Gastroesophageal sphincter (tissue), 4 donors: ENCODE measurements at regions not wholly inside any gene's neighbourhood (a gene's known extent, or its start where the extent isn't known, plus 50 kb on each side); places are given as distances from the start of the nearest gene placed in this dataset.
"Not testable (repeated sequence)": the region's sequence is repeated elsewhere in the genome, so short reads cannot be mapped to it uniquely, and the experiment has no call there.

Source experiments
- ATAC-seq: fragments of 150-250 bp; one replicate; pipeline ENCODE4 v1.9.1; 2016; ENCODE audit warnings: mild to moderate bottlenecking, moderate library complexity
- H3K27ac ChIP-seq, 4 donors: fragments of 200-600 bp; sonication (generic) in 3 of 4; 1 replicate in 3 of 4; 2 replicates in 1 of 4; pipeline ENCODE4 v1.5.1; 2016 to 2019
- H3K27me3 ChIP-seq: fragments of 200-600 bp; sonication (generic); one replicate; pipeline ENCODE4 v1.5.1; 2019
- H3K36me3 ChIP-seq, 2 donors: fragments of 200-600 bp; sonication (generic); one replicate each; pipeline ENCODE4 v1.5.1; 2019; ENCODE audit warnings: control low read depth in 1 of 2
- H3K4me1 ChIP-seq, 3 donors: fragments of 200-600 bp; sonication (generic); 1 replicate in 2 of 3; 2 replicates in 1 of 3; pipeline ENCODE4 v1.5.1; 2016 to 2019; ENCODE audit warnings: control low read depth in 2 of 3
- H3K4me3 ChIP-seq, 2 donors: fragments of 200-600 bp; sonication (generic); one replicate each; pipeline ENCODE4 v1.5.1; 2019; ENCODE audit warnings: mild to moderate bottlenecking in 1 of 2, moderate library complexity in 1 of 2
- H3K9me3 ChIP-seq, 3 donors: fragments of 200-600 bp; sonication (generic); one replicate each; pipeline ENCODE4 v1.5.1; 2017 to 2019; ENCODE audit warnings: control low read depth in 2 of 3
- EP300 ChIP-seq: sonication (generic); formaldehyde crosslinking; IDR thresholded peaks from one replicate; pipeline ENCODE4 v1.6.1; 2017; ENCODE audit warnings: antibody characterized with exemption, mild to moderate bottlenecking
- POLR2A ChIP-seq, 2 donors: fragments of 450-650 bp; IDR thresholded peaks; one replicate each; pipeline ENCODE4 v1.6.1; 2017; ENCODE audit warnings: antibody characterized with exemption in 2 of 2, mild to moderate bottlenecking in 2 of 2, moderate library complexity in 1 of 2
- POLR2AphosphoS5 ChIP-seq: sonication (generic); formaldehyde crosslinking; IDR thresholded peaks from one replicate; pipeline ENCODE4 v1.6.1; 2017; ENCODE audit warnings: antibody characterized with exemption
- WGBS, 2 donors: methylation state at CpG; one replicate each; pipeline ENCODE4 v1.1.5; 2018; ENCODE audit warnings: low coverage in 1 of 2; 5-methylcytosine and 5-hydroxymethylcytosine counted together
- small RNA-seq, 4 donors: library from RNA; depleted of rRNA; stranded (forward); fragments of <200 nt; gene quantifications; one replicate each; pipeline ENCODE3, GENCODE V24; 2016
- TF ChIP-seq, protein P1 (sequence below), 4 experiments: fragments of 200-600 bp in 2 of 4; fragments of 450-650 bp in 2 of 4; sonication (generic) in 1 of 4; IDR thresholded peaks; one replicate each; pipeline ENCODE4 v1.5.1; 2017 to 2019; ENCODE audit warnings: antibody characterized with exemption in 4 of 4, mild to moderate bottlenecking in 2 of 4, moderate library complexity in 2 of 4

DNA sequence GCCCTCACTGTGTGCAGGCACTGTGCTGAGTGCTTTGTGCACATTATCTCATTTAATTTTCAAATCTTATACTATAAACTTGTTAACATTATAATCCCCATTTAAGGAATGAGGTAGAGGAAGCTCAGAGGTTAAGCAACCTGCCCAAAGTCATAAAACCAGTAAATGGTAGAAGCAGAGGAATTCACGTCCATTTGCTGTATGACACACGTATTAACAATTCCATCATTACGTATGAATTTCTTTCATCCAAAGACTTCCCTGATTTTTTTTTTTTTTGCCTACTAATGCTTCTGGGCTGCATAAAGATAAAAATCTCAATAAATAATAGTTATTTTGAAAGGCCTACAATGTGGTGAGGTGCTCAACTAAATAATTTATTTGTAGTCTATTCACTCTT is 64.5 kb upstream of the H2AZ1 start:
- Histone ChIP-seq H3K9me3 (no peaks in the 10 kb centered on the region), H3K36me3 (no peaks in the 10 kb centered on the region), H3K27ac (no peak overlapping the region), H3K4me1 (no peaks in the 10 kb centered on the region), H3K27me3 (no peaks in the 10 kb centered on the region), H3K4me3 (no peak overlapping the region)
- no peak for ATAC-seq
- TF ChIP-seq POLR2A (IDR thresholded peaks at IDR 0.05) (no peak), EP300 (no peak), POLR2AphosphoS5 (no peak)
- TF ChIP-seq, protein P1, sequence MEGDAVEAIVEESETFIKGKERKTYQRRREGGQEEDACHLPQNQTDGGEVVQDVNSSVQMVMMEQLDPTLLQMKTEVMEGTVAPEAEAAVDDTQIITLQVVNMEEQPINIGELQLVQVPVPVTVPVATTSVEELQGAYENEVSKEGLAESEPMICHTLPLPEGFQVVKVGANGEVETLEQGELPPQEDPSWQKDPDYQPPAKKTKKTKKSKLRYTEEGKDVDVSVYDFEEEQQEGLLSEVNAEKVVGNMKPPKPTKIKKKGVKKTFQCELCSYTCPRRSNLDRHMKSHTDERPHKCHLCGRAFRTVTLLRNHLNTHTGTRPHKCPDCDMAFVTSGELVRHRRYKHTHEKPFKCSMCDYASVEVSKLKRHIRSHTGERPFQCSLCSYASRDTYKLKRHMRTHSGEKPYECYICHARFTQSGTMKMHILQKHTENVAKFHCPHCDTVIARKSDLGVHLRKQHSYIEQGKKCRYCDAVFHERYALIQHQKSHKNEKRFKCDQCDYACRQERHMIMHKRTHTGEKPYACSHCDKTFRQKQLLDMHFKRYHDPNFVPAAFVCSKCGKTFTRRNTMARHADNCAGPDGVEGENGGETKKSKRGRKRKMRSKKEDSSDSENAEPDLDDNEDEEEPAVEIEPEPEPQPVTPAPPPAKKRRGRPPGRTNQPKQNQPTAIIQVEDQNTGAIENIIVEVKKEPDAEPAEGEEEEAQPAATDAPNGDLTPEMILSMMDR (IDR thresholded peaks at IDR 0.05), result no peak
- 88 to 89% methylated on average over 3 of the region's 3 CpGs for WGBS, 2 donors

GRCh38 chr4:100009490-100009889 is 59.4 kb upstream of the H2AZ1 start:
- H3K9me3 ChIP-seq, result no peaks in the 10 kb centered on the region
- no peaks in the 10 kb centered on the region for H3K36me3 ChIP-seq
- no peaks in the 10 kb centered on the region for H3K27me3 ChIP-seq
- no peaks in the 10 kb centered on the region for H3K4me1 ChIP-seq
- no peak overlapping the region for H3K4me3 ChIP-seq
- no peak overlapping the region for H3K27ac ChIP-seq
- TF ChIP-seq, protein P1 (IDR thresholded peaks at IDR 0.05), result no peak
- no peak for TF ChIP-seq POLR2AphosphoS5
- ATAC-seq, result no peak
- 45 to 57% methylated on average over 1 of the region's 1 CpG for WGBS, 2 donors

DNA sequence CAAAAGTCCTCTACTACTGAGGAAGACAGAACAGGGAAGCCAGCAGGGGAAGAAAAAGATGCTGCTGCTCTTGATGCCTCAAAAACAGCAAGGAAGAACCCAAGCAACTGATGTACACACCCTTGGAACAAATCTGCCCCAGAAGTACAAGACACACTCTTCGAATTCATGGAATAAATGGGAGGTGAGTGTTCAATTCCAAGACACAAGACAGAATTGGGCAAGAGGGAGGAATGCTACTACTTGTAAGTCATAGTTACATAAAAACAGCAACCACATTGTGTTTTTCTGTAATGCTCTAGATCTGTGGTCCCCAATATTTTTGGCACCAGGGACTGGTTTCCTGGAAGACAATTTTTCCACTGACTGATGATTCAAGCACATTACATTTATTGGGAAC is 58.0 kb upstream of the H2AZ1 start:
- H3K4me3 ChIP-seq, result no peak overlapping the region
- no peak for ATAC-seq
- 50% methylated on average over 1 of the region's 1 CpG; no CpG with 5 or more reads in 1 of the 2 donors for WGBS, 2 donors
- no peak overlapping the region for H3K27ac ChIP-seq
- H3K9me3 ChIP-seq, result no peaks in the 10 kb centered on the region
- H3K4me1 ChIP-seq, result no peaks in the 10 kb centered on the region
- TF ChIP-seq EP300 (no peak), POLR2A (IDR thresholded peaks at IDR 0.05) (no peak), POLR2AphosphoS5 (no peak)
- TF ChIP-seq, protein P1 (IDR thresholded peaks at IDR 0.05), result no peak
- no peaks in the 10 kb centered on the region for H3K27me3 ChIP-seq
- no peaks in the 10 kb centered on the region for H3K36me3 ChIP-seq

DNA sequence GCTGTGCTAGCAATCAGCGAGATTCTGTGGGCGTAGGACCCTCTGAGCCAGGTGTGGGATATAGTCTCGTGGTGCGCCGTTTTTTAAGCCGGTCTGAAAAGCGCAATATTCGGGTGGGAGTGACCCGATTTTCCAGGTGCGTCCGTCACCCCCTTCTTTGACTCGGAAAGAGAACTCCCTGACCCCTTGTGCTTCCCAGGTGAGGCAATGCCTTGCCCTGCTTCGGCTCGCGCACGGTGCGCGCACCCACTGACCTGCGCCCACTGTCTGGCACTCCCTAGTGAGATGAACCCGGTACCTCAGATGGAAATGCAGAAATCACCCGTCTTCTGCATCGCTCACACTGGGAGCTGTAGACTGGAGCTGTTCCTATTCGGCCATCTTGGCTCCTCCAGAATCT is 56.1 kb upstream of the H2AZ1 start:
- not testable (repeated sequence) for H3K9me3 ChIP-seq, H3K27ac ChIP-seq, H3K27me3 ChIP-seq, ATAC-seq, H3K4me3 ChIP-seq, H3K36me3 ChIP-seq, H3K4me1 ChIP-seq
- WGBS, 2 donors, result 94 to 99% methylated on average over 3 to 9 of the region's 23 CpGs

Small RNA genes in the stretch of these regions (small RNA-seq; reads per million reads assigned to genes)
- 0 reads per million in 4 donors for gene DYNLL1P6
